CD8-positive, alpha-beta memory T cell (primary cell): ENCODE measurements at regions not wholly inside any gene's neighbourhood (a gene's known extent, or its start where the extent isn't known, plus 50 kb on each side); places are given as distances from the start of the nearest gene placed in this dataset.

Experiments
- CTCF ChIA-PET: fragments of 350-600 bp; sonication (Branson Sonifier 250); formaldehyde crosslinking; loops from one replicate; lab custom pipeline; 2021; ENCODE audit warnings: antibody characterized with exemption; lab: Charles Lee
- POLR2A ChIA-PET: fragments of 350-600 bp; sonication (Branson Sonifier 250); formaldehyde crosslinking; loops from one replicate; lab custom pipeline; 2021; ENCODE audit warnings: antibody characterized with exemption; lab: Charles Lee
- DNase-seq, 5 donors: peaks; one replicate each; pipeline versions ENCODE4 v3.0.0 to v3.0.0-alpha.2; 2020 to 2022; ENCODE audit warnings: mixed read lengths in 1 of 5
- H3K27ac ChIP-seq: one replicate; pipeline ENCODE4 v1.7.0; 2013; ENCODE audit warnings: low read depth, mild to moderate bottlenecking, low read length, moderate library complexity
- H3K27me3 ChIP-seq: 2 replicates; pipeline ENCODE4 v1.7.0; 2013; ENCODE audit warnings: low read length, mild to moderate bottlenecking; ENCODE audit not compliant: insufficient read depth, poor library complexity, severe bottlenecking
- H3K36me3 ChIP-seq: 2 replicates; pipeline ENCODE4 v1.7.0; 2013; ENCODE audit warnings: mild to moderate bottlenecking, low read length, moderate library complexity; ENCODE audit not compliant: insufficient read depth
- H3K4me1 ChIP-seq: 2 replicates; pipeline ENCODE4 v1.7.0; 2013; ENCODE audit warnings: mild to moderate bottlenecking, low read length, moderate library complexity; ENCODE audit not compliant: insufficient read depth
- H3K4me3 ChIP-seq: 2 replicates; pipeline ENCODE4 v1.7.0; 2013; ENCODE audit warnings: mild to moderate bottlenecking, low read length
- H3K9me3 ChIP-seq: 2 replicates; pipeline ENCODE4 v1.7.0; 2013; ENCODE audit warnings: mild to moderate bottlenecking, low read length
- H3K27ac Mint-ChIP-seq, 8 donors: one replicate each; pipeline ENCODE4 v1.8.0; 2020 to 2021; ENCODE audit warnings: mixed read lengths in 8 of 8, mild to moderate bottlenecking in 6 of 8, inconsistent platforms in 3 of 8, moderate library complexity in 3 of 8
- H3K27me3 Mint-ChIP-seq, 2 donors: one replicate each; pipeline ENCODE4 v1.8.0; 2020 to 2021; ENCODE audit warnings: mixed read lengths in 2 of 2, mild to moderate bottlenecking in 1 of 2, moderate library complexity in 1 of 2
- H3K36me3 Mint-ChIP-seq, 3 donors: one replicate each; pipeline ENCODE4 v1.8.0; 2020 to 2021; ENCODE audit warnings: mixed read lengths in 3 of 3, inconsistent platforms in 1 of 3, mild to moderate bottlenecking in 1 of 3
- H3K4me1 Mint-ChIP-seq, 3 donors: one replicate each; pipeline ENCODE4 v1.8.0; 2020 to 2021; ENCODE audit warnings: mixed read lengths in 3 of 3, inconsistent platforms in 1 of 3, mild to moderate bottlenecking in 1 of 3
- H3K4me3 Mint-ChIP-seq, 7 donors: one replicate each; pipeline ENCODE4 v1.8.0; 2020 to 2021; ENCODE audit warnings: mixed read lengths in 7 of 7, mild to moderate bottlenecking in 6 of 7, moderate library complexity in 4 of 7, inconsistent platforms in 2 of 7
- H3K9me3 Mint-ChIP-seq, 5 donors: one replicate each; pipeline ENCODE4 v1.8.0; 2020 to 2022; ENCODE audit warnings: mixed read lengths in 5 of 5, mild to moderate bottlenecking in 3 of 5, moderate library complexity in 2 of 5, inconsistent platforms in 1 of 5

DNA sequence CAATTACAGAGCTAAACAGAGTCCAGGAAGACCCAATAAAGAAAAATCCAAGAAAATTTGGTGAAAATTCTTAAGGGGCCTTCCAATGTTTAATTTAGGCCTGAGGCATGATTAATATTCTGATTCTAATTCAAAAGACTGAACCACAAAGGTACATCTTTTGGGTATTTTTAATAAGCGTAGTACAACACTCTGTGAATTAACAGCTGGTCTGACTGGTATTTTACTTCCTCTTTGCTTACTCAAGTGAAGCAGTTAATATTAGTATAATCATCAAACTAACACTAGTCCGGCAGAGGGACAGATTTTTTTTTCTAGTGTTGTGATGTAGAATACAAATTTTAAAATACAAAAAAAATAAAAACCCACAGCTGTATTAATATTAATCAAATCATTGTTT is 652.9 kb downstream of the NR4A2 start:
- Mint-ChIP-seq H3K4me3 (no peak overlapping the region), H3K36me3 (no peaks in the 10 kb centered on the region), H3K27me3 (no peaks in the 10 kb centered on the region), H3K27ac (no peak overlapping the region), H3K4me1 (no peaks in the 10 kb centered on the region), H3K9me3 (peaks cover 0 to 3% (median 0%) of the 10 kb centered on the region in 5 donors)
- POLR2A ChIA-PET, result no interaction called here
- CTCF ChIA-PET, result no interaction called here
- Histone ChIP-seq H3K36me3 (no peaks in the 10 kb centered on the region), H3K27me3 (no peaks in the 10 kb centered on the region), H3K9me3 (no peaks in the 10 kb centered on the region), H3K4me1 (no peaks in the 10 kb centered on the region), H3K27ac (no peak overlapping the region), H3K4me3 (no peak overlapping the region)
- DNase-seq, result no peak

DNA sequence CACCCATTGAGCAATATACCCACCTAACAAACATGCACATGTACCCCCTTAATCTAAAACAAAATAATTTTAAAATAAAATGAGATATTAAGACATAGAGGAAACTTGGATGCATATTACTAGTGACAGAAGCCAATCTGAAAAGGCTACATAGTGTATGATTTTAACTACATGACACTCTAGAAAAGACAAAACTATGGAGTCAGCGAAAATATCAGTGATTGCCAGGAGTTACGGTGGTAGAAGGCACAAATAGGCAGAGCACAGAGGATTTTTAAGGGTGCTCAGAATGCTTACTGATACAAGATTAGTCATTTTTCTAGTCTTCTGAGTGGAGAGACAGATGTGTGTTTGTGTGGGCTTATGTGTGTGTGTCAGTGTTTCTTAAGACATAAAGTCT is 656.6 kb downstream of the NR4A2 start:
- Mint-ChIP-seq H3K36me3 (no peaks in the 10 kb centered on the region), H3K27me3 (no peaks in the 10 kb centered on the region), H3K27ac (no peak overlapping the region), H3K4me1 (no peaks in the 10 kb centered on the region), H3K4me3 (no peak overlapping the region), H3K9me3 (peaks cover 0 to 19% (median 1%) of the 10 kb centered on the region in 5 donors)
- POLR2A ChIA-PET, result no interaction called here
- Histone ChIP-seq H3K4me1 (no peaks in the 10 kb centered on the region), H3K4me3 (no peak overlapping the region), H3K9me3 (no peaks in the 10 kb centered on the region), H3K27me3 (no peaks in the 10 kb centered on the region), H3K27ac (no peak overlapping the region), H3K36me3 (no peaks in the 10 kb centered on the region)
- CTCF ChIA-PET, result no interaction called here
- no peak for DNase-seq

DNA sequence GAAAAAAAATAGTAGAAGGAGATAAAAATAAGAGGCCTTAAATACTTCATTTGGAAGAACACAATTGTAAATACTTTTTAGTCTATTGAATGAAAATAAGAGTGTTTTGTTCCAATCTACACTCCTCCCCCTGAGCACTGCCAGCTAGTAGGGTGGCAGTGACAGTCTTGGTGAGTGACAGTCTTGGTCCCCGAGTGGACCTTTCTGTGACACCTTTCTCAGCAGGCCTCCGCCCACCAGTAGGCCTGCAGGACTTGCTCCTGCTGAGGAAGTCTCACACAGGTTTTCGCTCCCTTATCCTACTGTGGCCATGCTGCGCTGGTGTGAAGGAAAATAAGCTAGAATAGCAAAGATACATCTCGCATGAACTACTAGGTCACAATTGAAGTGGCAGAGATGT is 666.8 kb downstream of the NR4A2 start:
- H3K27me3 Mint-ChIP-seq, result no peaks in the 10 kb centered on the region
- CTCF ChIA-PET, result no interaction called here

DNA sequence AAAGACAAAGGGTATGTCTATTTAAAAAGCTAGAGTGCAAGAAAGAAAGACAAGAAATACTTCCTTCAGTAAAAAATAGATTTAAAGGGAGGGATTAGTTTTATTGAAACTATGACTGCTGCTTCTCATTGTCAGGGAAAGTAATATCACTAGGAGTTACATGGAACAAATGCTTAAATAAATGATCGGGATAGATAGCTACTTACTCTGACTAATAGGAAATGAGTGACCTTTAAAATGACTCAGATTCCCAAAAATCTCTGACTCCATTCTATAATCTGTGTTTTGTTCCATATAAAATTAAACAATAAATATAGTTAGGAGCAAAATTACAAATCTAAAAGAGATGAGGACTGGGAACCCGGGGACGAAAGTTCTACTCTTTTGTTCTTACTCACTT is 669.3 kb downstream of the NR4A2 start:
- ChIA-PET CTCF (no interaction called here), POLR2A (no interaction called here)
- H3K9me3 Mint-ChIP-seq, result peaks cover 0 to 5% (median 0%) of the 10 kb centered on the region in 5 donors
- H3K4me1 Mint-ChIP-seq, result no peaks in the 10 kb centered on the region
- no peaks in the 10 kb centered on the region for H3K36me3 ChIP-seq
- no peak overlapping the region for H3K27ac Mint-ChIP-seq
- H3K36me3 Mint-ChIP-seq, result no peaks in the 10 kb centered on the region
- no peak for DNase-seq
- no peak overlapping the region for H3K4me3 Mint-ChIP-seq
- H3K27me3 Mint-ChIP-seq, result no peaks in the 10 kb centered on the region
- H3K4me1 ChIP-seq, result no peaks in the 10 kb centered on the region
- no peaks in the 10 kb centered on the region for H3K9me3 ChIP-seq
- no peaks in the 10 kb centered on the region for H3K27me3 ChIP-seq
- H3K27ac ChIP-seq, result no peak overlapping the region
- no peak overlapping the region for H3K4me3 ChIP-seq

More for the DNA sequence above, 666.8 kb downstream of the NR4A2 start:
- H3K27ac ChIP-seq, result no peak overlapping the region
- no peaks in the 10 kb centered on the region for H3K36me3 Mint-ChIP-seq
- H3K27ac Mint-ChIP-seq, result no peak overlapping the region
- peaks cover 0 to 5% (median 0%) of the 10 kb centered on the region in 5 donors for H3K9me3 Mint-ChIP-seq
- no peaks in the 10 kb centered on the region for H3K4me1 ChIP-seq
- no peak for DNase-seq
- no peak overlapping the region for H3K4me3 ChIP-seq
- H3K9me3 ChIP-seq, result no peaks in the 10 kb centered on the region
- H3K4me1 Mint-ChIP-seq, result no peaks in the 10 kb centered on the region
- no peaks in the 10 kb centered on the region for H3K27me3 ChIP-seq
- no peaks in the 10 kb centered on the region for H3K36me3 ChIP-seq
- POLR2A ChIA-PET, result no interaction called here
- no peak overlapping the region for H3K4me3 Mint-ChIP-seq

DNA sequence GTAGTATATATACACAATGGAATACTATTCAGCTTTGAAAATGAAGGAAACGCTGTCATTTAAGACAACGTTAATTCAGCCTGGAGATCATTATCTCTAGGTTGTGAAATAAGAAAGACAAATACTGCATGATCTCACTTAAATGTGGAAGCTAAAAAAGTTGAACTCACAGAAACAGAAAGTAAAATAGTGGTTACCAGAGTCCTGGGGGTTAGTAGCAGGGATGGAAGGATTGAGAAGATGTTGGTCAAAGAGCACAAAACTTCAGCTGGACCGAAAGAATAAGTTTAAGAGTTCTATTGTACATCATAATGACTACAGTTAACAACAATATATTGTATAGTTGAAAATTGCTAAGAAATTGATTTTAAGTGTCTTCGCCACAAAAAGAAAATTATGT is 670.3 kb downstream of the NR4A2 start:
- H3K4me3 ChIP-seq, result no peak overlapping the region
- H3K36me3 ChIP-seq, result no peaks in the 10 kb centered on the region
- no peaks in the 10 kb centered on the region for H3K27me3 ChIP-seq
- ChIA-PET CTCF (no interaction called here), POLR2A (no interaction called here)
- H3K9me3 ChIP-seq, result no peaks in the 10 kb centered on the region
- H3K27ac ChIP-seq, result no peak overlapping the region
- no peak for DNase-seq
- no peak overlapping the region for H3K4me3 Mint-ChIP-seq
- H3K27ac Mint-ChIP-seq, result no peak overlapping the region
- H3K36me3 Mint-ChIP-seq, result no peaks in the 10 kb centered on the region
- peaks cover 0 to 5% (median 0%) of the 10 kb centered on the region in 5 donors for H3K9me3 Mint-ChIP-seq
- H3K27me3 Mint-ChIP-seq, result no peaks in the 10 kb centered on the region
- H3K4me1 ChIP-seq, result no peaks in the 10 kb centered on the region
- H3K4me1 Mint-ChIP-seq, result no peaks in the 10 kb centered on the region

DNA sequence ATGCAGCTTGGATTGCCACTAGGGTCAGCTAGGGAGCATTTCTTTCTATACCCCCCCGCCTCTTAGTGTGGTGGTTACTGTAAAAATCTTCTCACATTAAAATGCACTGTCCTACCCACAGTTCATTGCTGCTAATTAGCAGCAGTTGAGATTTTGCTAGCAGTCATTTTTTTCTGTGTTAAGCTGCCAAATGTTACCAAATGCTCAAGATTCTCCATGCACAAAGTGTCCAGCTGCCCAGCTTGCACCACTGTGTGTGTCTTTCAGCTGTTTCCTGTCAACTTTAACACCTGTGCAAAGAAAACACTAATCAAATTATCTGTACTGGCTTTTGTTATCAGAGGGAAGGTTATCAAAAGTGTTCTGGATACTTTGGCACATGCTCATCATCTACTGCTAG is 679.3 kb downstream of the NR4A2 start:
- ChIA-PET POLR2A (no interaction called here), CTCF (no interaction called here)
- H3K27ac ChIP-seq, result no peak overlapping the region
- no peaks in the 10 kb centered on the region for H3K36me3 ChIP-seq
- Mint-ChIP-seq H3K27me3 (no peaks in the 10 kb centered on the region), H3K36me3 (no peaks in the 10 kb centered on the region), H3K4me1 (no peaks in the 10 kb centered on the region), H3K4me3 (no peak overlapping the region), H3K27ac (no peak overlapping the region), H3K9me3 (peaks cover 0 to 2% (median 0%) of the 10 kb centered on the region in 5 donors)
- no peak for DNase-seq
- H3K4me3 ChIP-seq, result no peak overlapping the region
- no peaks in the 10 kb centered on the region for H3K4me1 ChIP-seq
- no peaks in the 10 kb centered on the region for H3K9me3 ChIP-seq
- H3K27me3 ChIP-seq, result no peaks in the 10 kb centered on the region

DNA sequence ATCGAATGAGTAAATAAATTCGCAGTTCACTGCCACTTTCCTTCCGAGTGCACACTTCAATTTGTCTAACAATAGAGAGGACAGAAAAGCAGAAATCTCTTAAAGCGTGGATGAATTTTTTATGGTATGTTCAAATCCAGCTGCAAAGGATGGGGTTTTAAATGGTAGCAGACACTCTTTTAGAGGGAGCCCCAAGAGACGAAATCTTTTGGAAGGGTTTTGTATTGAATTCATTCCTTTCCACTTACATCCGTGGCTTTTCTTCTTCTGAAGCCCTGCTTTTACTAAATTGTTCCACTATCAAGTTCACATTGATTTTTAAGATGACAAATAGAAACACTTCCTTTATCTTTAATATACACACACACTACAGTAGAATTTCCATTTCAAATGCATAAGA is 680.7 kb downstream of the NR4A2 start:
- Histone ChIP-seq H3K27ac (no peak overlapping the region), H3K27me3 (no peaks in the 10 kb centered on the region), H3K4me1 (no peaks in the 10 kb centered on the region), H3K9me3 (no peaks in the 10 kb centered on the region), H3K4me3 (no peak overlapping the region), H3K36me3 (no peaks in the 10 kb centered on the region)
- DNase-seq, result no peak
- Mint-ChIP-seq H3K9me3 (peaks cover 0 to 4% (median 0%) of the 10 kb centered on the region in 5 donors), H3K27ac (no peak overlapping the region), H3K27me3 (no peaks in the 10 kb centered on the region), H3K4me3 (no peak overlapping the region), H3K4me1 (no peaks in the 10 kb centered on the region), H3K36me3 (no peaks in the 10 kb centered on the region)
- POLR2A ChIA-PET, result no interaction called here
- CTCF ChIA-PET, result no interaction called here

DNA sequence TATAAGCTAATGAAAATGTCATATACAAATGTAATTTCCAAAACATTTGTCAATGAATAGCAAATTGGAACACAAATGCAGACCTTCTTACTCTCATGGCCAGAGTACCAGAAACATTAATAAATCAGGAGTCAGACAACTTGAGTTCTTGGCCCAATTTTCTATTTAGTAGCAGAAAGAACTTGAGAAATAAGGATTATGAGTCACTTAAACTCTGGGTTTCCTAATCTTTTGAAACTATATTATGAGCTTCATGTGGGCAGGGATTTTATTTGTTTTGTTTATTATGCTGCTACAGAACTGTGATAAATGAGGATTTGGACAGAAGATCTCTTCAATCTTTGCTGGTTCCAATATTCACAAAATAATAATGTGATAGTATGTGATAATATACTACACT is 686.7 kb downstream of the NR4A2 start:
- Mint-ChIP-seq H3K4me3 (no peak overlapping the region), H3K9me3 (peaks cover 0 to 7% (median 0%) of the 10 kb centered on the region in 5 donors), H3K27ac (no peak overlapping the region), H3K4me1 (no peaks in the 10 kb centered on the region), H3K27me3 (no peaks in the 10 kb centered on the region), H3K36me3 (no peaks in the 10 kb centered on the region)
- H3K27ac ChIP-seq, result no peak overlapping the region
- H3K27me3 ChIP-seq, result no peaks in the 10 kb centered on the region
- ChIA-PET CTCF (no interaction called here), POLR2A (no interaction called here)
- H3K36me3 ChIP-seq, result no peaks in the 10 kb centered on the region
- no peak overlapping the region for H3K4me3 ChIP-seq
- no peaks in the 10 kb centered on the region for H3K4me1 ChIP-seq
- DNase-seq, result no peak
- no peaks in the 10 kb centered on the region for H3K9me3 ChIP-seq
